Omental fat pad (tissue), 3 donors: ENCODE measurements at regions not wholly inside any gene's neighbourhood (a gene's known extent, or its start where the extent isn't known, plus 50 kb on each side); places are given as distances from the start of the nearest gene placed in this dataset.

Source experiments
- ATAC-seq: fragments of 150-250 bp; one replicate; pipeline ENCODE4 v1.9.1; 2016; ENCODE audit warnings: mild to moderate bottlenecking, moderate library complexity; ENCODE audit not compliant: low FRiP score
- DNase-seq: peaks from one replicate; pipeline ENCODE4 v3.0.0-alpha.2; 2019; ENCODE audit warnings: low spot score
- CTCF ChIP-seq, 3 donors: fragments of 450-650 bp; IDR thresholded peaks; one replicate each; pipeline ENCODE4 v1.5.1; 2016 to 2017; ENCODE audit warnings: antibody characterized with exemption in 3 of 3, mild to moderate bottlenecking in 3 of 3, moderate library complexity in 2 of 3

GRCh38 chr18:60549338-60549960, 176.9 kb upstream of the MC4R start:
- no peak for DNase-seq
- ATAC-seq: no peak
- TF ChIP-seq CTCF (IDR thresholded peaks at IDR 0.05): no peak

DNA sequence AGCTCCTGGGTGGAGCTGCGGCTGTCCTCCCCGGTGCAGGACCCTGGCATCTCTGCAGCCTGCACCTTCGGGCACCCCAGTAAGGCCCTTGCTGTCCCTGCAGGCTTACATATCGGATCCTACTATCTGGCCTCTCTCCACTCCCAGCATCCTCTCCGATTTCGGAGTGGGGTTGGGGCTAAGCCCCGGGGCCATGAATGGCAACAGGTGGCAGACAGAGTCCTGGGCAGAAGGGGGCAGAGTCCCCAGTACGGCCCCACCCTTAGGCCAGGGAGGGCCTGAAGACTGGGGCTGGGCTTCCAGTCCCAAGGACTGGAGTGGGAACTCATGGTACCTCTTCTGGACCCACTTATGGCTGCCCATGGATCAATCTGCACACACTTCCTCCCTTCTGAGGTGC, 180.4 kb upstream of the MC4R start:
- ATAC-seq (no peak), DNase-seq (no peak)
- TF ChIP-seq CTCF (IDR thresholded peaks at IDR 0.05): no peak

DNA sequence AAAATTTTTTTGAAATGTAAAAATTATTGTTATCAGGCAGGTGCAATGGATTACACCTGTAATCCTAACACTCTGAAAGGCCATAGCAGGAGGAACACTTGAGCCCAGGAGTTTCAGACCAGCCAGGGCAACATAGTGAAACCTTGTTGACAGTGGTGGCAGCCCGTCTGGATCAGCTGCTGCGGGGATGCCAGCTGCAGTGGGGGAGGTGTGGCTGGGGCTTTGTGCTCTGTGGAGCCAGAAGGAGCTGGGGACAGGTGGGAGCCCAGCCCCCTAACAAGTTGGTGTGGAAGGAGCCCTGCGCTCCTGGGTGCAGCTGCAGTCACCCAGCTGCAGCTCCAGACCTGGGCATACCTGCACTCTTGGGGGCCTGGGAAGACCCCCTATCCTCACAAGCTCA, 182.4 kb upstream of the MC4R start:
- DNase-seq (no peak), ATAC-seq (no peak)
- TF ChIP-seq CTCF (IDR thresholded peaks at IDR 0.05): no peak

DNA sequence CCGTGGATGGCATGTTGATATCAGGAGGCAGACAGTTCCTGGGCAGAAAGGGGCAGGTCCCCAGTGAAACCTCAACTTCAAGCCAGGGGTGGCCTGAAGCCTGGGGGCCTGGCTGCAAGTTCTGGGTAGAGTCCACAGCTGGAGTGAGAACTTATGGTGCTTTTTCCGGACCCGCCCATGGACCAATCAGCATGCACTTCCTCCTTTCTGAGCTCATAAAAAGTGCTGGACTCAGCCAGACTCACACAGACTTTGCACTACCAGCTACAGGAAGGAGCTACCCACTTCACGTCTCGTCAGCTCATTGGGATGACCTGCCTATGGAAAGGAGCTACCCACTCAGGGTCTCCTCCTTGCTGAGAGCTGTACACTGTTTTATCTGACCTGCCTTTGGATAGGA, 183.1 kb upstream of the MC4R start:
- TF ChIP-seq CTCF (IDR thresholded peaks at IDR 0.05): no peak
- DNase-seq (no peak), ATAC-seq (no peak)

GRCh38 chr18:60556326-60556725, 183.8 kb upstream of the MC4R start:
- DNase-seq: no peak
- no peak for TF ChIP-seq CTCF (IDR thresholded peaks at IDR 0.05)
- no peak for ATAC-seq

DNA sequence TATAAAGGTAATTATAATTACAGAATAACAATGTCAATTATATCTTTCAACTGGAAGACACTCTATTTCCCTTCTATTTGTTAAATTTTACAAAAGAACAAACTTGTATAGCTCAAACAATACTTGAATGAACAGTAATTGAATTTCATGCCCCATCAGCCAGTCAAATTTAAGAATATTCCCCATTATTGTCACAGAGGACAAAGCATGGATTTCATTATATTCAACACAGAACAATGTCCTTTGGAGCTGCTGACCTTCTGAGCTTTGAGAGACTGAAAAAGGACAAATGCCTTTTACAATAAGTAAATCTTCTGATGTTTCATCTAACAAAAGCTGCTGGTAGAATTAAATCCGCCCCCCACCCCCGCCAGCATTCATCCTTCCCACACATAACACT, 187.5 kb upstream of the MC4R start:
- no peak for TF ChIP-seq CTCF (IDR thresholded peaks at IDR 0.05)
- no peak for ATAC-seq
- DNase-seq: no peak

- TF ChIP-seq CTCF (IDR thresholded peaks at IDR 0.05): no peak
- ATAC-seq (no peak), DNase-seq (no peak)
Measured at GRCh38 chr18:60563082-60563481, 190.5 kb upstream of the MC4R start.
